ENCODE measurements at regions not wholly inside any gene's neighbourhood (a gene's known extent, or its start where the extent isn't known, plus 50 kb on each side); places are given as distances from the start of the nearest gene placed in this dataset.

DNA sequence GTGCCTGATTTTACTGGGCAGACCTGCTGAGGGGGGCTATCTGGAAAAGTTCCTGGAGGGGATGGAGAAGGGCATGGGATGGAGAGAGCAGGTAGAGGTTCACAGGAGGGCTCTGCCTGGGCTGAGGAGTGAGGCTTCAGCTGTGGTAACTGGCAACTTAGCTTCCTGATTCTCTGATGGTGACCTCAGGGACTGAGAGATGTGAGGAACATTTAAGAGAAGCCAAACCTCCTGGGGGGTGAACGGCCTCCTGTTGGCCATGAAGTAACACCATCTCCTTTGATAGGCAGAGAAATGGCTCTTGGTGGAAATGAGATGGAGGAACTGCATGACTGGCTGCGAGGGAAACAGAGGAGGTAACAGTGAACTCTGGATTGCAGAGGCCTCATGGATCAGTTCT lies 97.3 kb upstream of the ROPN1 start:
- no peaks in the 10 kb centered on the region for H3K27me3 ChIP-seq (ENCODE audit: control insufficient read depth, insufficient read depth, low read length)
- TF ChIP-seq, protein P1, sequence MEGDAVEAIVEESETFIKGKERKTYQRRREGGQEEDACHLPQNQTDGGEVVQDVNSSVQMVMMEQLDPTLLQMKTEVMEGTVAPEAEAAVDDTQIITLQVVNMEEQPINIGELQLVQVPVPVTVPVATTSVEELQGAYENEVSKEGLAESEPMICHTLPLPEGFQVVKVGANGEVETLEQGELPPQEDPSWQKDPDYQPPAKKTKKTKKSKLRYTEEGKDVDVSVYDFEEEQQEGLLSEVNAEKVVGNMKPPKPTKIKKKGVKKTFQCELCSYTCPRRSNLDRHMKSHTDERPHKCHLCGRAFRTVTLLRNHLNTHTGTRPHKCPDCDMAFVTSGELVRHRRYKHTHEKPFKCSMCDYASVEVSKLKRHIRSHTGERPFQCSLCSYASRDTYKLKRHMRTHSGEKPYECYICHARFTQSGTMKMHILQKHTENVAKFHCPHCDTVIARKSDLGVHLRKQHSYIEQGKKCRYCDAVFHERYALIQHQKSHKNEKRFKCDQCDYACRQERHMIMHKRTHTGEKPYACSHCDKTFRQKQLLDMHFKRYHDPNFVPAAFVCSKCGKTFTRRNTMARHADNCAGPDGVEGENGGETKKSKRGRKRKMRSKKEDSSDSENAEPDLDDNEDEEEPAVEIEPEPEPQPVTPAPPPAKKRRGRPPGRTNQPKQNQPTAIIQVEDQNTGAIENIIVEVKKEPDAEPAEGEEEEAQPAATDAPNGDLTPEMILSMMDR (IDR thresholded peaks at IDR 0.05) = no peak
- H3K9me3 ChIP-seq (ENCODE audit: control insufficient read depth, insufficient read depth, low read length) = no peaks in the 10 kb centered on the region
- no peaks in the 10 kb centered on the region for H3K9me3 Mint-ChIP-seq
- no peak for DNase-seq
- no peaks in the 10 kb centered on the region for H3K4me1 Mint-ChIP-seq
- no peak for ATAC-seq
- H3K4me3 Mint-ChIP-seq = no peak overlapping the region
- 64% methylated on average over 2 of the region's 2 CpGs for WGBS (ENCODE audit: insufficient coverage)
- H3K27me3 Mint-ChIP-seq (ENCODE audit: low read depth in 2 of 2) = peaks cover 20 to 55% of the 10 kb centered on the region in 2 donors
- H3K27ac Mint-ChIP-seq = no peak overlapping the region
- no peak overlapping the region for H3K27ac ChIP-seq (ENCODE audit: low read length)
- no peaks in the 10 kb centered on the region for H3K36me3 ChIP-seq (ENCODE audit: control insufficient read depth, insufficient read depth, low read length)
- H3K4me1 ChIP-seq (ENCODE audit: control insufficient read depth, insufficient read depth, low read length) = no peaks in the 10 kb centered on the region
- intact Hi-C loops (cut with micrococcal nuclease) = no loop called here
- H3K36me3 Mint-ChIP-seq = no peaks in the 10 kb centered on the region
- H3K4me3 ChIP-seq (ENCODE audit: low read length) = no peak overlapping the region

DNA sequence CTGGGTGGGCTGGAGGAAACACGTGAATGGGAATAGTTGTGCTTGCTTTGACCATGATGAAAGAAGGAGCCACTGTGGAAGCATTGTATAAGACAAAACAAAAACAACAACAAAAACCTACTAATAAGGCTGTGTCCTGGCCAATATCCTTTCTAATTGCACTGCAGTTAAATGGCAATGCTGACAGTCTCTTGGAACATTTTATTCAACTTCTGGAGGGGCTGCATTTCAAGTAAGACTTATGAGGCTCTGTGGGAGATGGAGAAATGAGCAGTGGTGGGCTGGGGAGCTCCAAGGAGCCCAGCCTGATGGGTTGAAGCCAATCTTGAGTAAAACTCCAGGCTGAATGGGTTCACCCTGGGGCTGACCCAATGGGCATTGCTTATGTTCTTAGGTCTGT lies 99.8 kb upstream of the ROPN1 start:
- Mint-ChIP-seq H3K27ac (no peak overlapping the region), H3K36me3 (no peaks in the 10 kb centered on the region)

DNA sequence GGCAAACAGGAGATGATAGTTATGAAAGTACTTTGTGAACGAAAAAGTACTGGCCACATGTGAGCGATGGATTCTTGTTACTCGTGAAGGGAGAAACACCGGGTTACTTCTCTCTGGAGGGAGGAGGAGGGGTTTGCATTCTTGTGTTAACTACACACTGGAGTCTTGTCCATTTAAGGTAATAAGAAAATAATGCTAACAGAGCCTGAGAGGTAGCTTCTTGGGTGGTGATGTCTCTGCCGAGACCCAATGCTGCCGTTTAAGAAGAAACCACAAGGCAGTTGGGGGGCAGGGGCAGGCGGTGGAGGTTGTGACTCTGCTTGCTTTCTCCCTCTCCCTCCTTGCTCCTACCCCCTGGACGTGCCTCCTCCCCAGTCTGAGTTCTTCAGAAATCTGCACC lies 100.9 kb upstream of the ROPN1 start:
- Mint-ChIP-seq H3K4me1 (no peaks in the 10 kb centered on the region), H3K27me3 (ENCODE audit: low read depth in 2 of 2) (peaks cover 20 to 31% of the 10 kb centered on the region in 2 donors), H3K9me3 (no peaks in the 10 kb centered on the region), H3K4me3 (no peak overlapping the region), H3K27ac (no peak overlapping the region), H3K36me3 (no peaks in the 10 kb centered on the region)
- no peaks in the 10 kb centered on the region for H3K4me1 ChIP-seq (ENCODE audit: control insufficient read depth, insufficient read depth, low read length)
- intact Hi-C loops (cut with micrococcal nuclease) = no loop called here
- no peaks in the 10 kb centered on the region for H3K36me3 ChIP-seq (ENCODE audit: control insufficient read depth, insufficient read depth, low read length)
- H3K27me3 ChIP-seq (ENCODE audit: control insufficient read depth, insufficient read depth, low read length) = no peaks in the 10 kb centered on the region
- no peak overlapping the region for H3K4me3 ChIP-seq (ENCODE audit: low read length)
- no peaks in the 10 kb centered on the region for H3K9me3 ChIP-seq (ENCODE audit: control insufficient read depth, insufficient read depth, low read length)
- no peak overlapping the region for H3K27ac ChIP-seq (ENCODE audit: low read length)
- ATAC-seq (no peak), DNase-seq (no peak)
- TF ChIP-seq, protein P1 (IDR thresholded peaks at IDR 0.05) = no peak
- WGBS (ENCODE audit: insufficient coverage) = 70% methylated on average over 8 of the region's 8 CpGs

More for the DNA sequence above, 99.8 kb upstream of the ROPN1 start:
- intact Hi-C loops (cut with micrococcal nuclease) = no loop called here
- no peaks in the 10 kb centered on the region for H3K9me3 Mint-ChIP-seq
- no peaks in the 10 kb centered on the region for H3K4me1 Mint-ChIP-seq
- no peaks in the 10 kb centered on the region for H3K4me1 ChIP-seq (ENCODE audit: control insufficient read depth, insufficient read depth, low read length)
- TF ChIP-seq, protein P1 (IDR thresholded peaks at IDR 0.05) = no peak
- H3K27me3 Mint-ChIP-seq (ENCODE audit: low read depth in 2 of 2) = peaks cover 20 to 40% of the 10 kb centered on the region in 2 donors
- WGBS (ENCODE audit: insufficient coverage) = no CpG with 5 or more reads among the region's 1 CpG
- ATAC-seq (no peak), DNase-seq (no peak)
- H3K9me3 ChIP-seq (ENCODE audit: control insufficient read depth, insufficient read depth, low read length) = no peaks in the 10 kb centered on the region
- H3K4me3 Mint-ChIP-seq = no peak overlapping the region
- no peaks in the 10 kb centered on the region for H3K27me3 ChIP-seq (ENCODE audit: control insufficient read depth, insufficient read depth, low read length)
- H3K27ac ChIP-seq (ENCODE audit: low read length) = no peak overlapping the region
- H3K4me3 ChIP-seq (ENCODE audit: low read length) = no peak overlapping the region
- no peaks in the 10 kb centered on the region for H3K36me3 ChIP-seq (ENCODE audit: control insufficient read depth, insufficient read depth, low read length)

DNA sequence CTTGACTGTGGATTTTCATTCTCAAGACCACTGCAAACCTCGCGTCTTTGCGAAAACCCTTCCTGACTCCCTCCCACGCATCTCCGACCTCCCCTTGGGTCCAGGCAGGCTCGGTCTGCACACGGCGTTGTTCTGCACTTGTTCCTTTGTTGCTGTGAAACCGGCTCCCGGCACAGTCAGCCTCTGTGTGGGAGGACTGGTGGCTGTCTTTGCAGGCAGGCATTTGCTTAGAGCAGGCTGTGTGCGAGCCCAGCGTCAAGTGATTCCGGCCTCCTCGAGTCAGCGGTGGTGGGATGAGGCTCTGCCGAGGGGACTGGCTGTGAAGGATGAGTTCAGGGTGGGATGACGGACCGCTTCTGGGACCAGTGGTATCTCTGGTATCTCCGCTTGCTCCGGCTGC lies 102.6 kb upstream of the ROPN1 start:
- Mint-ChIP-seq H3K27me3 (ENCODE audit: low read depth in 2 of 2) (peaks cover 15 to 20% of the 10 kb centered on the region in 2 donors), H3K36me3 (no peaks in the 10 kb centered on the region), H3K4me1 (no peaks in the 10 kb centered on the region), H3K4me3 (no peak overlapping the region), H3K9me3 (no peaks in the 10 kb centered on the region), H3K27ac (no peak overlapping the region)
- WGBS (ENCODE audit: insufficient coverage) = 94% methylated on average over 20 of the region's 20 CpGs
- ATAC-seq (no peak), DNase-seq (no peak)
- H3K27ac ChIP-seq (ENCODE audit: low read length) = no peak overlapping the region
- no peaks in the 10 kb centered on the region for H3K36me3 ChIP-seq (ENCODE audit: control insufficient read depth, insufficient read depth, low read length)
- H3K27me3 ChIP-seq (ENCODE audit: control insufficient read depth, insufficient read depth, low read length) = no peaks in the 10 kb centered on the region
- intact Hi-C loops (cut with micrococcal nuclease) = no loop called here
- no peaks in the 10 kb centered on the region for H3K9me3 ChIP-seq (ENCODE audit: control insufficient read depth, insufficient read depth, low read length)
- TF ChIP-seq, protein P1 (IDR thresholded peaks at IDR 0.05) = no peak
- no peaks in the 10 kb centered on the region for H3K4me1 ChIP-seq (ENCODE audit: control insufficient read depth, insufficient read depth, low read length)
- no peak overlapping the region for H3K4me3 ChIP-seq (ENCODE audit: low read length)

All from natural killer cell (primary cell).